ENCODE measurements at regions not wholly inside any gene's neighbourhood (a gene's known extent, or its start where the extent isn't known, plus 50 kb on each side); places are given as distances from the start of the nearest gene placed in this dataset.

DNA sequence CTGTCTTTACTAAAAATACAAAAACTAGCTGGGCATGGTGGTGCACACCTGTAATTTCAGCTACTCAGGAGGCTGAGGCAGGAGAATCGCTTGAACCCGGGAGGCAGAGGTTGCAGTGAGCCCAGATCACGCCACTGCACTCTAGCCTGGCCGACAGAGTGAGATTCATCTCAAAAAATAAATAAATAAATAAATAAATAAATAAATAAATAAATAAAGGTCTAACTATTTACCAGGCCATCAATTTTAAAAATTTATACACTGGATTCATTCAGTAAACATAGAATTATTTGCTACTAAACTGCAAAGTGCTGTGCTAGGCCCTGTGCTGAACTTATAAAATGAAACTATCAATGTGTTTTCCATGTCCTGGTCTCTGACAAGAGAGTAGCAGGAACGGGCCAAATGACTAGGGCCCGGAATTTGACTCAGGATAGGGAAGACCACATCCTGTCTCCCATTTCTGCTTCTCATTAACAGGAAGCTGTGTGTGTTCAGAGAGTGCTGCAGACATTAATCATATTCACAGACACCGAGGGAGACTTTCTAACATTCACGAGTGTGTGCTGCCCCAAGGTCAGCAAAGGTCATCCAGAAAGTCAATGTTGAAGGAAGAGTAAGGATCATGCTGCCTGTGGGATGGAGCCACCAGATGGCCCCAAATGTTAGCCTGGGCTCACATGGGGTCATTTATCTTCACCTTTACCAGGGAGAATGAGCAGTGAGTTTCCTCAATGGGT is 95.8 kb downstream of the SPP2 start:
- no peak for DNase-seq

DNA sequence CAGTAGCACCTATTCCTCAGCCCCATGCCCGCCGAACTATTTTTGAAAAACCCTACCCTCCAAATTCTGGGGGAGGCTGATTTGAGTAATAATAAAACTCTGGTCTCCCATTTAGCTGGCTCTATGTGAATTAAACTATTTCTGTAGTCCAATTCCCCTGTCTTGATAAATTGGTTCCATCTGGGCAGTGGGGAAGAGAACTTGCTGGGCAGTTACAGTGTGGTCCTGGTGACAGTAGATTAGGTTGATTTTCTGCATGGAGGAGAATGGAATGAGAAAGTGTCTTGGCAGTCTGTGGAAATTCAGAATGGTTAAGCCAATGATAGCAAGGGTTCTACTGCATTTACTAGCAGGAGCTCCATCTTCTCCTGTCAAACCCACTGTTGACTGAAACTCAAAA is 95.0 kb downstream of the SPP2 start:
- DNase-seq: no peak

- no peak for DNase-seq
Measured at GRCh38 chr2:234145057-234145456, 94.6 kb downstream of the SPP2 start.

DNA sequence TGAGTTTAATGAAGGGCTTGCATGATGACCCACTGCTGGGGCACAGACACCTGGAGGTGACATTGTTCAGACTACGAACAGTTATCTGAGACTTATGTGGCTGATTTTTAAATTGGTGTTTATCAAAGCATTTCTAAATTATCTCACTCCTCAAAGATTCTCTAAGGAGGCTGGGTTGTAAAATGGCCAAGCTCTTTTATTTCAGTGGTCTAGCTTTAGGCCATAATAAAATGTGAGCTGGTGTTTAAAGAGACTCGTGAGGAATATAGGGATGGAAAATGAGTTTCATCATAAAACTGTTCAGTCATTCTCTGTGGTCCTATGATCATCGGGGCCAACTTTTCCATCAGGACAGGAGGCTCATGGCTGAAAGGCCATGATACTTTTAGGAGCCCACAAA is 93.4 kb downstream of the SPP2 start:
- no peak for DNase-seq

- DNase-seq: no peak
Measured at GRCh38 chr2:234142530-234142929, 92.0 kb downstream of the SPP2 start.

- no peak for DNase-seq
Measured at GRCh38 chr2:234139755-234140154, 89.3 kb downstream of the SPP2 start.

- no peak for DNase-seq
Measured at GRCh38 chr2:234138836-234139235, 88.3 kb downstream of the SPP2 start.

GRCh38 chr2:234137400-234138014 is 87.0 kb downstream of the SPP2 start:
- peak in 1 of 2 donors; percentile 40 for DNase-seq

DNA sequence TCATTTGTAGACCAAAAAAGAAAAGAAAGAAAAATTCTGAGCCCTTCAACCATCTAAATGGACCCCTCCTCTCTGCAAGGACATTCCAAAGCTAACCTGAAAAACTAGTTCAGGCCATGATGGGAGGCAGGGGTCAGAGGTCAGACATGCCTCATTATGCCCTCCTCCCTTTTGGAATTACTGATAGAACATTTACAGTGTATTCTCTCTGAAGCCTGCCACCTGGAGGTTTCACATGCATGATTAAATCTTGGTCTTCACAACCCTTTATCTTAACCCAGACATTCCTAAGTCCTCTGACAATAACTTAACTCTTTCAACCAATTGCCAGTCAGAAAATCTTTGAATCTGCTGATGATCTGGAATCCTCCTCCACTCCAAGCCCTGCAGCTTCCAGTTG is 86.0 kb downstream of the SPP2 start:
- DNase-seq: no peak

DNA sequence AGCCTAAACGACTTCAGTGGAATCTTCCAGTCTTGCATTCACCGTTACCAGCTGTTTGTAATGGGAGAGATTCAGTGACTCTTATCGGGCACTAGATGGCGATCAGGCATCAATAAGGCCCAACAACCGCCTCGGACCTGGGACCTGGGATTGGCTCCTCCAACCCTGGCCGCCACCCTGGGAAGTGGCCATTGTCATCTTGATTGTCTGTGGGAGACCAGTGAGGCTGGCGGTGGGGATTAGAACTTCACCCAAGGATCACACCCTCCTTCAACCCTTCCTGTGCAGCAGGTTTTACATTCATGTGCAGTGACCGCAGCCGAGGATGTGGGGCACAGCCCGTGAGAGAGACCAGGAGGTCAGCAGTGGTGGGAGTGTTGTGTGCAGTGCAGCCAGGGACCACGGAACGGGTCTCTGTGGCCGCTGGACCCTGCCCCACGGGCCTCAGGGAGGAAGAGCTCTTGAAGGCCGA is 85.3 kb downstream of the SPP2 start:
- DNase-seq: peak; percentile 54 to 66

- no peak for DNase-seq
Measured at GRCh38 chr2:234134496-234134895, 84.0 kb downstream of the SPP2 start.

DNA sequence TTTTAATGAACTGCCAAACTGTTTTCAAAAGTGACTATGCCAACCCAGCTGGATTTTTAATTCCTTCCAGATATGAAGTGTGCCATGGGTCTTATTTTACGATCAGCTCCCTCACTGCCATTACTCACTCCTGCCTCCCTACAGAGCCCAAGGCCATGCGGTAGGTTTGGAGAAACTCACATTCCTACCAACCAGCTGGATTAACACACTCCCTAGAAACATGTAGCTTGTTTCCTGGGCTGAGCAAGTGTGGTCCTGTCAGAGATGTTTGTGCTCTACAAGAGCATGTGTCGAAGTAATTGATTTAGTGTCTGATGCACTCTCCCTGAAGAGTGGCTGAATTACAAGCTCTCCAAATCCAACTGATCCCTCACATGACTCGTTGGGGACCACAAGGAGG is 82.5 kb downstream of the SPP2 start:
- DNase-seq: no peak

DNA sequence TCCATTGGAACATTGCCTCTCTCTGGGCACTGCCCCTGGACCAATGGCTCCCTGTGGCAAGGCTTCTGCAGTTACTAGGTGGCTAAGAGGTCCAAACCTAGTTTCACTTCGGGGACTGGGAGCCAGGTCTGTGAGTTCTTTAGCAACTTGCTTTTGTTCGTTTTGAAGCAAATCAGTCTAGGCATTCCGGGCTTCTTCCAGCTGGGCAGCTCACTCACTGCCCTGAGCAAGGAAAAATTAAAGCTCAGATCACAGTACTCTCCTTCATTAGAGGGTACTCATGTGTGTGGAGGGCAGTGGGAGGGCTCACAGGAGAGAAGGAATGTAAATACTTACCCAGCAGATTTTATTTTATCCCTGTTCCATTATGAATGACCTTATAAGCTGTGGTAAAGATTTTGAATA is 80.3 kb downstream of the SPP2 start:
- no peak for DNase-seq

GRCh38 chr2:234128606-234129005 is 78.1 kb downstream of the SPP2 start:
- no peak for DNase-seq
